ENCODE measurements at regions not wholly inside any gene's neighbourhood (a gene's known extent, or its start where the extent isn't known, plus 50 kb on each side); places are given as distances from the start of the nearest gene placed in this dataset.

DNA sequence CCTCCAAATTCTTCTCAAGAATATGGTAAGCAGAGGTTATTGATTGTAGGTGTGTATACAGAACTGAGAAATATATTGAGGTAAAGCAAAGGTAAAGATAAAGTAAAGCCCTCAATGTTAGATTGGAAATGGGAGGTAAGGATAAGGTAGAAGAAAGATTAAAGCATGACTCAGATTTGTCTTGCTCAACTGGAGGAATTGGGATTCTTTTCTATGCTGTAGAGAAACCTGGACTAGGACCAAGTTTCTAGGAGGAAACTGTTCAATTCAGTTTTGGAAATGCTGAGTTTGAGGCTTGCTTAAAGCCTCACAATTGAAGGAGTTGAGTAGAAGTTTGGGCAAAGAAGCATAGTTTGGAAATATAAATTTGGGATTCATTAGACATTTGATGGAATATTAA is 634.0 kb upstream of the PTCHD4 start:
- H3K4me1 Mint-ChIP-seq (ENCODE audit: low read depth) = no peaks in the 10 kb centered on the region

GRCh38 chr6:48743738-48744137 is 632.7 kb upstream of the PTCHD4 start:
- intact Hi-C loops (cut with micrococcal nuclease) = no loop called here
- H3K27me3 Mint-ChIP-seq (ENCODE audit: insufficient read depth) = no peaks in the 10 kb centered on the region
- no peaks in the 10 kb centered on the region for H3K36me3 Mint-ChIP-seq (ENCODE audit: low read depth)
- no peak for DNase-seq (ENCODE audit: low spot score)
- H3K9me3 Mint-ChIP-seq = no peaks in the 10 kb centered on the region
- H3K27ac Mint-ChIP-seq = no peak overlapping the region
- H3K4me1 Mint-ChIP-seq (ENCODE audit: low read depth) = no peaks in the 10 kb centered on the region
- H3K4me3 Mint-ChIP-seq = no peak overlapping the region

More for the DNA sequence above, 634.0 kb upstream of the PTCHD4 start:
- no peak for DNase-seq (ENCODE audit: low spot score)
- intact Hi-C loops (cut with micrococcal nuclease) = no loop called here
- Mint-ChIP-seq H3K9me3 (no peaks in the 10 kb centered on the region), H3K27me3 (ENCODE audit: insufficient read depth) (no peaks in the 10 kb centered on the region), H3K27ac (no peak overlapping the region), H3K4me3 (no peak overlapping the region), H3K36me3 (ENCODE audit: low read depth) (no peaks in the 10 kb centered on the region)

DNA sequence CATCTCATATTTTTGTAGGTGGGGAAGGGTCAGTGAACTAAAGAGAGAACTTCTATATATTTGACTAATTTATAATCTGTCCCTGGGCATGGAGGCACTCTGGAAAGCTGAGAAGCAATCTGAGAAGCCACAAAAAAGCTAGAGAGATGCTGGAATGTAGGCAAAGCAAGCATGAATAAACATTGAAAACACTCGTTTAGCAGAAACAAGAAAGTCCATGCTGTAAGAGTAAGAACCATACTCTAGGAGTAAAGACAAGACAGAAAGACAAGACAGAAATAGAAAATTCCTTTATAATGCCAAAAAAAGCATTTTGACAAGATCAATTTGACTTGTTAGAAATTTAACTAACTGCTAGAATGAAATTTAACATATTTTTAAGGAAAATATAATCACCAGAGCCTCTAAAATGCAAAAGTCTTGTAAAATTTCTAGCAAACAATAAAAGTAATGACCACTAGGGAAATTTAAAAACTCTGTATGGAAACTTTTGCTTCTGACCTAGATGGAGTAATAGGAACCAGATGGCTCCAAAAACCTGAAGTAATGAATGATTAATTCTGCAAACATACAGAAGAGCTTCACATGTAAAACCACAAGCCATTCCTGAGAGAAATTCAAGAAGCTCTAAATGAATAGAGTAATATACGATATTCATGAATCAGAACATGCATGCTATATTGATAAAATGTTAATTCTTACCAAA is 625.7 kb upstream of the PTCHD4 start:
- Mint-ChIP-seq H3K4me3 (no peak overlapping the region), H3K27me3 (ENCODE audit: insufficient read depth) (no peaks in the 10 kb centered on the region), H3K27ac (no peak overlapping the region), H3K4me1 (ENCODE audit: low read depth) (no peaks in the 10 kb centered on the region), H3K36me3 (ENCODE audit: low read depth) (no peaks in the 10 kb centered on the region), H3K9me3 (peaks cover 11% of the 10 kb centered on the region)
- intact Hi-C loops (cut with micrococcal nuclease) = no loop called here
- DNase-seq (ENCODE audit: low spot score) = no peak

DNA sequence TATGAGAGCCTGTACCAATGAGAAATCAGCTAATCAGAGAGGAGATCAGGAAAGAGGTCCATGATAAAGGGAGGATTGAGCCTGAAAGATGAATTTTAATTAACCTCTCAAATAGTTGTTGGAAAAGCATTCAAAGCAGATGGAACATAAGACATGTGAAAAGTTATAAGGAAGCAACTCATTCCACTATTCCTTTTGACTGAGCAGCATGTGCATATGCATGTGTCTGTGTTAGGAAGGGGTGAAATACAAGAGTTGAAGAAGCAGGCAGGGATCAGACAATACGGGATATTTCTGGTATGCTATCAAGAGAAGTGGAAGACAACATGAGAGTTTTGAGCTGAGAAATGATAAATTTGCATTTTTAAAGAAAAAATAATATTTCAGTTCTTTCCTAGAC is 624.8 kb upstream of the PTCHD4 start:
- intact Hi-C loops (cut with micrococcal nuclease) = no loop called here
- Mint-ChIP-seq H3K27ac (no peak overlapping the region), H3K27me3 (ENCODE audit: insufficient read depth) (no peaks in the 10 kb centered on the region), H3K4me3 (no peak overlapping the region), H3K9me3 (peaks cover 16% of the 10 kb centered on the region), H3K36me3 (ENCODE audit: low read depth) (no peaks in the 10 kb centered on the region), H3K4me1 (ENCODE audit: low read depth) (no peaks in the 10 kb centered on the region)
- DNase-seq (ENCODE audit: low spot score) = no peak

GRCh38 chr6:48733581-48733980 is 622.6 kb upstream of the PTCHD4 start:
- DNase-seq (ENCODE audit: low spot score) = no peak
- Mint-ChIP-seq H3K27me3 (ENCODE audit: insufficient read depth) (no peaks in the 10 kb centered on the region), H3K9me3 (peaks cover 19% of the 10 kb centered on the region), H3K4me1 (ENCODE audit: low read depth) (no peaks in the 10 kb centered on the region), H3K27ac (no peak overlapping the region), H3K4me3 (no peak overlapping the region), H3K36me3 (ENCODE audit: low read depth) (no peaks in the 10 kb centered on the region)
- intact Hi-C loops (cut with micrococcal nuclease) = no loop called here

- no peaks in the 10 kb centered on the region for H3K36me3 Mint-ChIP-seq (ENCODE audit: low read depth)
- no peaks in the 10 kb centered on the region for H3K27me3 Mint-ChIP-seq (ENCODE audit: insufficient read depth)
- H3K27ac Mint-ChIP-seq = no peak overlapping the region
- DNase-seq (ENCODE audit: low spot score) = no peak
- no peaks in the 10 kb centered on the region for H3K4me1 Mint-ChIP-seq (ENCODE audit: low read depth)
- H3K9me3 Mint-ChIP-seq = peaks cover 4% of the 10 kb centered on the region
- H3K4me3 Mint-ChIP-seq = no peak overlapping the region
- intact Hi-C loops (cut with micrococcal nuclease) = no loop called here
Observed at GRCh38 chr6:48714699-48715098, 603.7 kb upstream of the PTCHD4 start.

DNA sequence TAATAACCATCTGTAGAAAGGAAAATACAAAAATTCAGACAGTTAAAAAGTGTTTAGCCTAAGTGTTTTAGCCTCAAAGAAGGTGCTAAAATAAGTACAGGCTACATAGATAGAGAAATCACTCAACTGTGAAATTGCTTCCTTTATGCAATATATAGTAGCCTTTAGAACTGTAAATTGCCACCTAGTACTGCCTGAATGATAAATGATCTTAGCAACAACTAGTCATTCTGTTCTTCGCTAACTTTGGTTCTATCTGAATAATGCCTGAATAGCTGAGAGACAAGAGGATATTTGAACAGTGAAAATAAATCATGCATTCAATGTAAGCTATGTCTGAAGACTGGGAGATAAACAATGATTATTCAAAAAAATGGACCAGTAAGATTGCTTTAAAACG is 603.3 kb upstream of the PTCHD4 start:
- H3K9me3 Mint-ChIP-seq = no peaks in the 10 kb centered on the region

GRCh38 chr6:48713612-48714011 is 602.6 kb upstream of the PTCHD4 start:
- Mint-ChIP-seq H3K4me3 (no peak overlapping the region), H3K9me3 (no peaks in the 10 kb centered on the region), H3K36me3 (ENCODE audit: low read depth) (no peaks in the 10 kb centered on the region), H3K27ac (no peak overlapping the region), H3K27me3 (ENCODE audit: insufficient read depth) (no peaks in the 10 kb centered on the region), H3K4me1 (ENCODE audit: low read depth) (no peaks in the 10 kb centered on the region)
- intact Hi-C loops (cut with micrococcal nuclease) = no loop called here
- no peak for DNase-seq (ENCODE audit: low spot score)

More for the DNA sequence above, 603.3 kb upstream of the PTCHD4 start:
- Mint-ChIP-seq H3K4me3 (no peak overlapping the region), H3K4me1 (ENCODE audit: low read depth) (no peaks in the 10 kb centered on the region), H3K27me3 (ENCODE audit: insufficient read depth) (no peaks in the 10 kb centered on the region), H3K27ac (no peak overlapping the region), H3K36me3 (ENCODE audit: low read depth) (no peaks in the 10 kb centered on the region)
- no peak for DNase-seq (ENCODE audit: low spot score)
- intact Hi-C loops (cut with micrococcal nuclease) = no loop called here

GRCh38 chr6:48706310-48706709 is 595.3 kb upstream of the PTCHD4 start:
- Mint-ChIP-seq H3K27me3 (ENCODE audit: insufficient read depth) (no peaks in the 10 kb centered on the region), H3K27ac (no peak overlapping the region), H3K36me3 (ENCODE audit: low read depth) (no peaks in the 10 kb centered on the region), H3K9me3 (peaks cover 11% of the 10 kb centered on the region), H3K4me1 (ENCODE audit: low read depth) (no peaks in the 10 kb centered on the region), H3K4me3 (no peak overlapping the region)
- DNase-seq (ENCODE audit: low spot score) = no peak
- intact Hi-C loops (cut with micrococcal nuclease) = no loop called here

- no peak for DNase-seq (ENCODE audit: low spot score)
- intact Hi-C loops (cut with micrococcal nuclease) = no loop called here
- Mint-ChIP-seq H3K27ac (no peak overlapping the region), H3K4me1 (ENCODE audit: low read depth) (no peaks in the 10 kb centered on the region), H3K36me3 (ENCODE audit: low read depth) (no peaks in the 10 kb centered on the region), H3K9me3 (peaks cover 20% of the 10 kb centered on the region), H3K4me3 (no peak overlapping the region), H3K27me3 (ENCODE audit: insufficient read depth) (no peaks in the 10 kb centered on the region)
Observed at GRCh38 chr6:48701572-48701971, 590.6 kb upstream of the PTCHD4 start.

DNA sequence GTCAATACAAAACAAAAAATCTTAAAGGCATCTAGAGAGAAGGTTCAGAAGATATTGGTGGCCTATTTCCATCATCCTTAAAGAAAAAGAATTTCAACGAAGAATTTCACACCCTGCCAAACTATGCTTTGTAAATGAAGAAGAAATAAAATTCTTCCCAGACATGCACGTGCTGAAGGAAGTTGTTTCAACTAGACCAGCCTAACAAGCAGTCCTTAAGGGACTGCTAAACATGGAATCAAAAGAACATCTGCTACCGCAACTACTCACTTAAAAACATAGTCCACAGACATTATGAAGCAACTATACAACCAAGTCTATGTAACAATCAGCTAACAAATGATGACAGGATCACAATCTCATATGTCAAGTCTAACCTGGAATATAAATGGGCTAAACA is 584.9 kb upstream of the PTCHD4 start:
- Mint-ChIP-seq H3K27ac (no peak overlapping the region), H3K4me3 (no peak overlapping the region), H3K36me3 (ENCODE audit: low read depth) (no peaks in the 10 kb centered on the region), H3K4me1 (ENCODE audit: low read depth) (no peaks in the 10 kb centered on the region), H3K27me3 (ENCODE audit: insufficient read depth) (no peaks in the 10 kb centered on the region), H3K9me3 (peaks cover 31% of the 10 kb centered on the region)
- intact Hi-C loops (cut with micrococcal nuclease) = no loop called here
- no peak for DNase-seq (ENCODE audit: low spot score)

DNA sequence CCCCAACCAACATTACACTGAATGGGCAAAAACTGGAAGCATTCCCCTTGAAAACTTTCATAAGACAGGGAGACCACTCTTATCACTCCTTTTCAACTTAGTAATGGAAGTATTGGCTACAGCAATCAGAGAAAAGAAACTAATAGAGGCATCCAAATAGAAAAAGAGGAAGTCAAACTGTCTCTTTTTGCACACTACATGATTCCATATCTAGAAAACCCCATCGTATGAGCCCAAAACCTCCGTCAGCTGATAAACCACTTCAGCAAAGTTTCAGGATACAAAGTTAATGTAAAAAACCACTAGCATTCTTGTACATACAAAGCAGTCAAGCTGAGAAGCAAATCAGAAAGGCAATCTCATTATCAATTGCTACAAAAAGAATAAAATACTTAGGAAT is 580.4 kb upstream of the PTCHD4 start:
- Mint-ChIP-seq H3K36me3 (ENCODE audit: low read depth) (no peaks in the 10 kb centered on the region), H3K27me3 (ENCODE audit: insufficient read depth) (no peaks in the 10 kb centered on the region), H3K27ac (no peak overlapping the region), H3K4me1 (ENCODE audit: low read depth) (no peaks in the 10 kb centered on the region), H3K9me3 (peaks cover 47% of the 10 kb centered on the region), H3K4me3 (no peak overlapping the region)
- DNase-seq (ENCODE audit: low spot score) = no peak
- intact Hi-C loops (cut with micrococcal nuclease) = no loop called here

- no peaks in the 10 kb centered on the region for H3K27me3 Mint-ChIP-seq (ENCODE audit: insufficient read depth)
- no peak for DNase-seq (ENCODE audit: low spot score)
- H3K4me3 Mint-ChIP-seq = no peak overlapping the region
- intact Hi-C loops (cut with micrococcal nuclease) = no loop called here
- H3K4me1 Mint-ChIP-seq (ENCODE audit: low read depth) = no peaks in the 10 kb centered on the region
- H3K9me3 Mint-ChIP-seq = peaks cover 43% of the 10 kb centered on the region
- no peak overlapping the region for H3K27ac Mint-ChIP-seq
- no peaks in the 10 kb centered on the region for H3K36me3 Mint-ChIP-seq (ENCODE audit: low read depth)
Observed at GRCh38 chr6:48689498-48689897, 578.5 kb upstream of the PTCHD4 start.

- no peak overlapping the region for H3K27ac Mint-ChIP-seq
Observed at GRCh38 chr6:48678390-48678789, 567.4 kb upstream of the PTCHD4 start.

More at GRCh38 chr6:48678390-48678789, 567.4 kb upstream of the PTCHD4 start:
- intact Hi-C loops (cut with micrococcal nuclease) = no loop called here
- peaks cover 10% of the 10 kb centered on the region for H3K9me3 Mint-ChIP-seq
- H3K27me3 Mint-ChIP-seq (ENCODE audit: insufficient read depth) = no peaks in the 10 kb centered on the region
- H3K4me3 Mint-ChIP-seq = no peak overlapping the region
- no peaks in the 10 kb centered on the region for H3K4me1 Mint-ChIP-seq (ENCODE audit: low read depth)
- no peaks in the 10 kb centered on the region for H3K36me3 Mint-ChIP-seq (ENCODE audit: low read depth)
- DNase-seq (ENCODE audit: low spot score) = no peak

All from activated T-helper 1 cell treated with anti-CD3 and anti-CD28 coated beads, Interleukin-12 subunit alpha, Interleukin-12 subunit beta, Interleukin-2, Interleukin-4 antibody, amounts not matched to agents 30 ng/mL and 10 ng/mL and 1 ng/mL, durations not matched to agents 14 hours and 24 hours and 36 hours (primary cell).